ENCODE measurements at regions not wholly inside any gene's neighbourhood (a gene's known extent, or its start where the extent isn't known, plus 50 kb on each side); places are given as distances from the start of the nearest gene placed in this dataset.

- no peaks in the 10 kb centered on the region for H3K36me3 ChIP-seq (ENCODE audit: low read depth)
- TF ChIP-seq CTCF (IDR thresholded peaks at IDR 0.05) = no peak
- DNase-seq (no peak), ATAC-seq (no peak)
- no peaks in the 10 kb centered on the region for H3K4me1 ChIP-seq (ENCODE audit: low read depth)
- no peak overlapping the region for H3K4me3 ChIP-seq
- intact Hi-C loops (cut with DNase I, micrococcal nuclease) = no loop called here
- peaks cover 7% of the 10 kb centered on the region for H3K9me3 ChIP-seq
Measured at GRCh38 chr13:90738881-90739280, 608.6 kb upstream of the MIR17HG start.

GRCh38 chr13:90740099-90740498, 607.4 kb upstream of the MIR17HG start:
- intact Hi-C loops (cut with DNase I, micrococcal nuclease) = no loop called here
- no peaks in the 10 kb centered on the region for H3K4me1 ChIP-seq (ENCODE audit: low read depth)
- peaks cover 5% of the 10 kb centered on the region for H3K9me3 ChIP-seq
- no peak for TF ChIP-seq CTCF (IDR thresholded peaks at IDR 0.05)
- no peaks in the 10 kb centered on the region for H3K36me3 ChIP-seq (ENCODE audit: low read depth)
- no peak overlapping the region for H3K4me3 ChIP-seq
- ATAC-seq (no peak), DNase-seq (no peak)

- Histone ChIP-seq H3K4me1 (ENCODE audit: low read depth) (no peaks in the 10 kb centered on the region), H3K36me3 (ENCODE audit: low read depth) (no peaks in the 10 kb centered on the region), H3K4me3 (no peak overlapping the region), H3K9me3 (no peaks in the 10 kb centered on the region)
- ATAC-seq = no peak
- TF ChIP-seq CTCF (IDR thresholded peaks at IDR 0.05) = no peak
- intact Hi-C loops (cut with DNase I, micrococcal nuclease) = no loop called here
- DNase-seq = no peak
Measured at GRCh38 chr13:90742381-90742780, 605.1 kb upstream of the MIR17HG start.

- no peak for TF ChIP-seq CTCF (IDR thresholded peaks at IDR 0.05)
- intact Hi-C loops (cut with DNase I, micrococcal nuclease) = no loop called here
- no peak for ATAC-seq
Measured at GRCh38 chr13:90746230-90746629, 601.3 kb upstream of the MIR17HG start.

GRCh38 chr13:90750021-90750420, 597.5 kb upstream of the MIR17HG start:
- ATAC-seq (no peak), DNase-seq (no peak)
- no peaks in the 10 kb centered on the region for H3K9me3 ChIP-seq
- no peaks in the 10 kb centered on the region for H3K36me3 ChIP-seq (ENCODE audit: low read depth)
- H3K4me3 ChIP-seq = no peak overlapping the region
- TF ChIP-seq CTCF (IDR thresholded peaks at IDR 0.05) = no peak
- H3K4me1 ChIP-seq (ENCODE audit: low read depth) = no peaks in the 10 kb centered on the region
- intact Hi-C loops (cut with DNase I, micrococcal nuclease) = no loop called here

More at GRCh38 chr13:90746230-90746629, 601.3 kb upstream of the MIR17HG start:
- H3K4me1 ChIP-seq (ENCODE audit: low read depth) = no peaks in the 10 kb centered on the region
- DNase-seq = no peak
- H3K9me3 ChIP-seq = no peaks in the 10 kb centered on the region
- no peak overlapping the region for H3K4me3 ChIP-seq
- H3K36me3 ChIP-seq (ENCODE audit: low read depth) = no peaks in the 10 kb centered on the region

- no peak for TF ChIP-seq CTCF (IDR thresholded peaks at IDR 0.05)
- no peak for ATAC-seq
- H3K4me3 ChIP-seq = no peak overlapping the region
- no peaks in the 10 kb centered on the region for H3K36me3 ChIP-seq (ENCODE audit: low read depth)
- H3K9me3 ChIP-seq = no peaks in the 10 kb centered on the region
- no peaks in the 10 kb centered on the region for H3K4me1 ChIP-seq (ENCODE audit: low read depth)
- intact Hi-C loops (cut with DNase I, micrococcal nuclease) = no loop called here
- no peak for DNase-seq
Measured at GRCh38 chr13:90751026-90751425, 596.5 kb upstream of the MIR17HG start.
